Stomach (tissue), 8 donors: ENCODE measurements at regions not wholly inside any gene's neighbourhood (a gene's known extent, or its start where the extent isn't known, plus 50 kb on each side); places are given as distances from the start of the nearest gene placed in this dataset.

ENCODE experiments used
- DNase-seq, 2 donors: peaks; one replicate each; pipeline versions ENCODE4 v3.0.0 to v3.0.0-alpha.2; 2013 to 2019
- H3K27ac ChIP-seq, 5 donors: fragments of 200-600 bp in 4 of 5; sonication (generic) in 4 of 5; one replicate each; pipeline ENCODE4 v1.5.1; 2013 to 2019; ENCODE audit warnings: mild to moderate bottlenecking in 1 of 5, moderate library complexity in 1 of 5
- H3K27me3 ChIP-seq, 3 donors: fragments of 200-600 bp; sonication (generic); one replicate each; pipeline ENCODE4 v1.5.1; 2017 to 2019; ENCODE audit warnings: mixed run types in 1 of 3
- H3K36me3 ChIP-seq, 4 donors: fragments of 200-600 bp; sonication (generic); 1 replicate in 3 of 4; 2 replicates in 1 of 4; pipeline ENCODE4 v1.5.1; 2016 to 2019
- H3K4me1 ChIP-seq, 4 donors: fragments of 200-600 bp; sonication (generic); one replicate each; pipeline ENCODE4 v1.5.1; 2016 to 2019
- H3K4me3 ChIP-seq, 4 donors: fragments of 200-600 bp; sonication (generic) in 3 of 4; one replicate each; pipeline ENCODE4 v1.5.1; 2016 to 2019; ENCODE audit warnings: mild to moderate bottlenecking in 1 of 4
- H3K9me3 ChIP-seq, 4 donors: fragments of 200-600 bp; sonication (generic); one replicate each; pipeline ENCODE4 v1.5.1; 2016 to 2019
- CTCF ChIP-seq, 7 experiments: fragments of 450-650 bp in 4 of 7; fragments of 200-600 bp in 3 of 7; sonication (generic) in 3 of 7; IDR thresholded peaks; one replicate each; pipeline ENCODE4 v1.5.1; 2016 to 2019; ENCODE audit warnings: antibody characterized with exemption in 7 of 7, control low read depth in 2 of 7, mild to moderate bottlenecking in 1 of 7
- EP300 ChIP-seq: sonication (generic); formaldehyde crosslinking; IDR thresholded peaks from one replicate; pipeline ENCODE4 v1.6.1; 2017; ENCODE audit warnings: antibody characterized with exemption
- POLR2A ChIP-seq, 4 donors: fragments of 450-650 bp; IDR thresholded peaks; one replicate each; pipeline ENCODE4 v1.6.1; 2016; ENCODE audit warnings: antibody characterized with exemption in 4 of 4, control low read depth in 2 of 4, mild to moderate bottlenecking in 1 of 4, moderate library complexity in 1 of 4
- POLR2AphosphoS5 ChIP-seq, 3 donors: sonication (generic); formaldehyde crosslinking; IDR thresholded peaks; one replicate each; pipeline ENCODE4 v1.6.1; 2016; ENCODE audit warnings: antibody characterized with exemption in 3 of 3
- WGBS, 5 donors: extraction: QIAGEN DNeasy Blood & Tissue Kit in 3 of 5; methylation state at CpG; one replicate each; pipeline versions ENCODE4 v1.1.5 to v1.1.7; 2013 to 2018; 5-methylcytosine and 5-hydroxymethylcytosine counted together
- intact Hi-C: fragments of 100-400 bp; cut with DNase I; formaldehyde crosslinking; loops from one replicate; pipeline ENCODE4 v1.15.1; 2023; ENCODE audit warnings: low total_unique reads
- donor health status: healthy with polysubstance abuse.
- donor health status: Bipolar disorder and iron deficiency.
- donor health status: healthy.

DNA sequence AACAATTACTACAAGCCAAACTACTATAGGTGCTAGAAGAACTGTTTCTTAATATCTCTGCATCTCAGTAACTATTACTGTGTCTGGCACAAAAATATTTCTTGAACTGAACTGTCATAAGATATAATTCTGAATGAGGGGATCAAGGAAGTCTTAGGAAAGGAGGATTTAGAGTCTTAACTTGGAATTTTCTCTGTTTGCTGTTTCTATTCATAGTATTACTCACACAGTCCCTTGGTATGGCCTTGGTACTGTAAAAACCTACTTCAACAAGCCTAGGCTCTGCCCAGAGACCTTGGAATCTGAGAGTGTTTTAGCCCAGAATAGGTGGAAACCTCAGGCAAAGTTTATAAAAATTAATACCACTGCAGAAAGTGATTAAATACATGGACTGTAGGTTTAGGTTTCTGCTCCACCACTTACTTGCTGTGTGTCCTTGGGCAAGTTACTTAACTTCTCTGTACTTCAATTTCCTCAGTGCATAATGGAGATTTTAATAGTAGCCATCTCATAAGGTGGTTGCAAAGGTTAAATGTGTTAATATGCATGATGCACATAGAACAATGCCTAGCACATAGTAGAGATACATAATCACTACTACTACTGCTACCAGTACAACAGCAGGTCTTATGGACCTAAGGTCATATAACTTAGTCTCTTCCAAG is 87.4 kb upstream of the NFIA start:
- no peak overlapping the region for H3K4me3 ChIP-seq
- peaks cover 0 to 7% (median 3%) of the 10 kb centered on the region in 4 donors for H3K4me1 ChIP-seq
- no peak for TF ChIP-seq POLR2A (IDR thresholded peaks at IDR 0.05)
- TF ChIP-seq EP300 = no peak
- TF ChIP-seq POLR2AphosphoS5 (IDR thresholded peaks at IDR 0.05) = no peak
- TF ChIP-seq CTCF (IDR thresholded peaks at IDR 0.05) = no peak
- no peaks in the 10 kb centered on the region for H3K9me3 ChIP-seq
- DNase-seq = no peak
- H3K36me3 ChIP-seq = no peaks in the 10 kb centered on the region
- H3K27ac ChIP-seq = no peak overlapping the region
- intact Hi-C loops = no loop called here
- H3K27me3 ChIP-seq = no peaks in the 10 kb centered on the region

GRCh38 chr1:60994369-60994768 is 88.0 kb upstream of the NFIA start:
- no peaks in the 10 kb centered on the region for H3K9me3 ChIP-seq
- no peak for DNase-seq
- TF ChIP-seq EP300 (no peak), POLR2A (IDR thresholded peaks at IDR 0.05) (no peak), CTCF (IDR thresholded peaks at IDR 0.05) (no peak), POLR2AphosphoS5 (IDR thresholded peaks at IDR 0.05) (no peak)
- 87 to 98% (median 91%) methylated on average over 3 of the region's 3 CpGs for WGBS, 5 donors
- H3K27ac ChIP-seq = no peak overlapping the region
- H3K27me3 ChIP-seq = no peaks in the 10 kb centered on the region
- H3K4me1 ChIP-seq = peaks cover 0 to 12% (median 5%) of the 10 kb centered on the region in 4 donors
- no peak overlapping the region for H3K4me3 ChIP-seq
- no peaks in the 10 kb centered on the region for H3K36me3 ChIP-seq
- intact Hi-C loops = no loop called here

GRCh38 chr1:60992165-60992564 is 90.2 kb upstream of the NFIA start:
- DNase-seq = no peak
- no peak overlapping the region for H3K27ac ChIP-seq
- no peaks in the 10 kb centered on the region for H3K9me3 ChIP-seq
- no peak for TF ChIP-seq POLR2A (IDR thresholded peaks at IDR 0.05)
- no peak for TF ChIP-seq EP300
- TF ChIP-seq CTCF (IDR thresholded peaks at IDR 0.05) = no peak
- TF ChIP-seq POLR2AphosphoS5 (IDR thresholded peaks at IDR 0.05) = no peak
- no peaks in the 10 kb centered on the region for H3K36me3 ChIP-seq
- WGBS, 5 donors = 94 to 95% (median 95%) methylated on average over 1 of the region's 1 CpG
- peaks cover 0 to 12% (median 5%) of the 10 kb centered on the region in 4 donors for H3K4me1 ChIP-seq
- H3K27me3 ChIP-seq = no peaks in the 10 kb centered on the region
- no peak overlapping the region for H3K4me3 ChIP-seq
- intact Hi-C loops = no loop called here

DNA sequence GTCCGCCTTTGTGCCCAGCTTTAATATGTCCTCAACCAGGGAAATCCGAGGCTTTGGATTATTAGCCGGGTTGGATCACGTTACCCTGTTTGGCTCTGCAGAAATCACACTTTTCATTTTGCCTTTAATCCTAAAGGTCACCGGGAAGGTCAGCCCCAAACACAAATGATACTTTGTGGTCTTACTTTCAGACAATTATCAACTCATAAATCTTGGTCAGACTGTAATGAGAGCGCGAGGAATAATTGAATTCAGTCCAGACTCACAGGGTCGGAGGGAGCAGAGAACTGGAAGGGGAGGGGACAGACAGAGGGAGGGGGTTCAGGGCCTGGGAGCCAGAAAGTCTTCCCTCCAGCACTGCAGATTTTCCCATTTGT is 91.7 kb upstream of the NFIA start:
- no peak overlapping the region for H3K4me3 ChIP-seq
- peak in 1 of 2 donors; percentile 39 for DNase-seq
- TF ChIP-seq CTCF (IDR thresholded peaks at IDR 0.05) (no peak), EP300 (no peak), POLR2AphosphoS5 (IDR thresholded peaks at IDR 0.05) (no peak), POLR2A (IDR thresholded peaks at IDR 0.05) (no peak)
- no peaks in the 10 kb centered on the region for H3K27me3 ChIP-seq
- peaks cover 0 to 12% (median 5%) of the 10 kb centered on the region in 4 donors for H3K4me1 ChIP-seq
- no peaks in the 10 kb centered on the region for H3K9me3 ChIP-seq
- intact Hi-C loops = no loop called here
- H3K36me3 ChIP-seq = no peaks in the 10 kb centered on the region
- H3K27ac ChIP-seq = peak overlapping the region in 1 of 5 donors; percentile 42
- WGBS, 5 donors = 80 to 90% (median 88%) methylated on average over 8 of the region's 8 CpGs
